Amniotic stem cell (primary cell): ENCODE measurements at regions not wholly inside any gene's neighbourhood (a gene's known extent, or its start where the extent isn't known, plus 50 kb on each side); places are given as distances from the start of the nearest gene placed in this dataset.
"Not testable (repeated sequence)": the region's sequence is repeated elsewhere in the genome, so short reads cannot be mapped to it uniquely, and the experiment has no call there.

Experiments used
- DNase-seq: peaks from one replicate; lab custom pipeline; 2025; lab: John Stamatoyannopoulos, UW

DNA sequence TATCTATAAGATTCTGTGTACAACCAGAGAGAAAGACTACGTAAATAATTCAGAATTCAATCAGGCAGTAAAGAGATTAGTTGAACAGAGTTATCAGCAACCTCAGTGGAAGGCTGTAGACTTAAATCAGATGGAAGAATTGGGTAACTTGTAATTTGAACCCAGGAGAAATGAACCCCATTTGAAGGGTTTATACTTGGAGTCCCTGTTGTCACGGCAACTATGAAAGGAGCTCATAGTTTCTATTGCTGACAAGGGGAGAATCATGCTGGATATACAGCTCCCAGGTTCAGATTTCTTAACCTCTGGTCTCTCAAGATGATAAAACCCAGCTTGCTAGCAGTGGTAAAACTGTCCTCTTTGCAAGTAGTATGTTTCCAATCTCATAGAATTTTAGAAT, 54.4 kb upstream of the BMP4 start:
- no peak for DNase-seq

GRCh38 chr14:54023027-54023426, 66.4 kb upstream of the BMP4 start:
- DNase-seq: no peak

- no peak for DNase-seq
Observed at GRCh38 chr14:54025661-54026060, 69.0 kb upstream of the BMP4 start.

DNA sequence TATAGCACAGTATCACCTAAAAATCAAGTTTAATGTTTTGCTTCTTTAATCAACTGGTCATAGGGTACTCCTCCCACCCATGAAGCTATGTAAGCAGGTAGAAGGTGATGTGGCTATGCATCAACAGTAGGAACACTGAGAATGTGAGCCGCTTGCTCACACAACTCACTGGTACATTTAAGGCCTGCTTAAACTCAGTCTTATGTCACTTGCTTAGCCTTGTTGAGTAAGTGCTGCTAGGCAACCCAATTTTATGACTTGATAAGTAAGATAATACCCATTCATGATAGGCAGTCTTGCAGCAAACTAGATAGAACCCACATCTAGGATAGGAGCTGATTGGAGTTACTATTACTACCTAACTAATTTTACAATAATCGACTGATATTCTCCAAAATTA, 70.0 kb upstream of the BMP4 start:
- no peak for DNase-seq

DNA sequence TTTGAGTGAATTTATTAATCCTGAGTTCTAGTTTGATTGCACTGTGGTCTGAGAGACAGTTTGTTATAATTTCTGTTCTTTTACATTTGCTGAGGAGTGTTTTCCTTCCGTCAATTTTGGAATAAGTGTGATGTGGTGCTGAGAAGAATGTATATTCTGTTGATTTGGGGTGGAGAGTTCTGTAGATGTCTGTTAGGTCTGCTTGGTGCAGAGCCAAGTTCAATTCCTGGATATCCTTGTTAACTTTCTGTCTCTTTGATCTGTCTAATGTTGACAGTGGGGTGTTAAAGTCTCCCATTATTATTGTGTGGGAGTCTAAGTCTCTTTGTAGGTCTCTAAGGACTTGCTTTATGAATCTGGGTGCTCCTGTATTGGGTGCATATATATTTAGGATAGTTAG, 74.4 kb upstream of the BMP4 start:
- not testable (repeated sequence) for DNase-seq

- not testable (repeated sequence) for DNase-seq
Observed at GRCh38 chr14:54033285-54033684, 76.7 kb upstream of the BMP4 start.

DNA sequence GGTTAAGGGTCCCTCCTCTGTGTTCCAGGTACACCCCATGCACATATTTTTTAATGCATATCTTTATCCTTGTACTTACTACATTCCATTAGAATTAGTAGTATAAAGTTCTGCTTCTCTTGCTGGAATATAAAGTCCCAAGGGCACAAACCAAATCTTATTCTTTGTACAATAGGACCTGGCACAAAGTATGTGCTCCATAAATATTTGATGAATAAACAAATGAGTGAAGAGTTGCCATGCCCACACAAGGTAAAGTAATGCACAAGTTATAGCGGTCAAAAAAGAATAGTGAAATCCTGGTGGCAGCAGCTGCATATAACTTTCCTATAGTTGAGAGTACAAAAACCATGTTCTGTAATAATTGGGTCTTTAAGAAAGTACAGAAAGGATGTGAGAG, 82.1 kb upstream of the BMP4 start:
- DNase-seq: no peak

GRCh38 chr14:54039311-54039710, 82.7 kb upstream of the BMP4 start:
- no peak for DNase-seq

DNA sequence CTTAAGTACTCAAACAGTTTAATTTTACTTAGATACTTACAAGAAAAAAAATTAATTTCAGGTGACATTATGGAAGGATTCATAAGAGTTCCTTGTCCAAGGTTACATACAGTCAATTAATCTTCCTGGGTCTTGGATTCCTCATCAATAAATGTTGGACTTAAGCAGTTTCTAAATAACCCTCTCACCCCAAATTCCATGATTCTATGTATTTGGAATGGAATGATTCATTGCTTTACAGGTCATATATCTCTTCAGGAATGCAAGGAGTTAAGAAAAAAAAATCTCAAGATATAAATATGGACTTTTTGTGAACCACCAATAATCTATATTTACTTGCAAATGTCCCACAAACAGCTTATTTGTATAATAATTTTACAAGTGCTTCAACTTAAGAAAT, 84.2 kb upstream of the BMP4 start:
- no peak for DNase-seq

- DNase-seq: no peak
Observed at GRCh38 chr14:54046250-54046649, 89.6 kb upstream of the BMP4 start.

- DNase-seq: no peak
Observed at GRCh38 chr14:54047645-54048308, 91.2 kb upstream of the BMP4 start.

DNA sequence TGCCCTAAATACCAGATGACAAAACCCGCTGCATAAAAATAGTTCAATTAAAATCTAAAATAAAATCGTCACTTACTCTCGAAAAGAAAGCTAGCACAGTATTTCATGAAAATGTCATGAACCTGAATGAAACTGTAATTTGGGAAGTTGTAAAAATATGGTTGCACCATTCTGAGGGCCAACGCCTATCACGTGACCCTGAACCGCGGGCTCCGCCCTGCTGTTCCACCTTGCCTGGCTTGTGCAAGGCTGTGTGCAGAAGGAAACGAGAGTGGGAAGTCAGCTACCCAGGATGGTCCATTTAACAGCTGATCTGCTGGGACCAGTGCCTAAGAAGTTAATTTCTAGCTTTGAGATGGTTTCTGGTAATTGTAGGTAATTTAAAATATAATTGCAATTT, 91.7 kb upstream of the BMP4 start:
- DNase-seq: no peak

DNA sequence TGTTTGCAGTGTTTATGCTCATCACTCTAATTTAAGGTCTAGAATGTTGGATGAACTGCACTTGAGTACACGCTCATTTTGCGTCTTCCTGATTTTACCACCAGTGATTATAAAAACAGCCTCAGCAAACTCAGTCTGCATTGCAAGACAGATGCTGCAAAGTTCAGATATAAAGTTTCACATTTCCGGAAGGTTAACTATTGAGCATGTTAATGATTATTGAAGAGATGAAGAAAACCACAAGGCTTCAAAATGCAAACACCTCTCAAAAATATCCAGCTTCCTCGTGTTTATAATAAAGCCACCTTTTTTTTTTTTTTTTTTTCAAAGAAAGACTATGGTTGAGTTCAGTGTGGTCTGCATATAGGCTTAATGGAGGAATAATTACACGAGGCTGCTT, 92.1 kb upstream of the BMP4 start:
- DNase-seq: no peak

GRCh38 chr14:54050759-54051158, 94.1 kb upstream of the BMP4 start:
- DNase-seq: no peak

- no peak for DNase-seq
Observed at GRCh38 chr14:54052696-54053385, 96.2 kb upstream of the BMP4 start.

- no peak for DNase-seq
Observed at GRCh38 chr14:54053386-54053745, 96.7 kb upstream of the BMP4 start.

DNA sequence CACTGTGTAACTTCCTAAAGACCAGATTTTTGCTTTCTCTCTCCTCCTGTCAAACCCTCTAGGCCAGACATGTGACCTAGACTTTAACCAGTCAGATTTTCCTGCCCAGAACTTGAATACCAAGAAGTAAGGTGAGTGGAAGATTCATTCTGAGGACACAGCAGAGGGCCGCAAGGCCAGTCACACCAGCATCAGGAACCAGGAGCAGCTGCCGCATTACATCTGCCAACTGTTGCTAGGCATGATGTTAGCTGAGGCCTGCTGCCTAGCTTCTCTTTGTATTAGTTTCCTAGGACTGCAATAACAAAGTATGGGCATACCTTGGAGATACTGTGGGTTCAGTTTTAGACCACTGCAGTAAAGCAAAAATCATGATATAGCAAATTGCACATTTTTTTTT, 101.9 kb upstream of the BMP4 start:
- DNase-seq: no peak

- DNase-seq: no peak
Observed at GRCh38 chr14:54083549-54084239, 127.1 kb upstream of the BMP4 start.

DNA sequence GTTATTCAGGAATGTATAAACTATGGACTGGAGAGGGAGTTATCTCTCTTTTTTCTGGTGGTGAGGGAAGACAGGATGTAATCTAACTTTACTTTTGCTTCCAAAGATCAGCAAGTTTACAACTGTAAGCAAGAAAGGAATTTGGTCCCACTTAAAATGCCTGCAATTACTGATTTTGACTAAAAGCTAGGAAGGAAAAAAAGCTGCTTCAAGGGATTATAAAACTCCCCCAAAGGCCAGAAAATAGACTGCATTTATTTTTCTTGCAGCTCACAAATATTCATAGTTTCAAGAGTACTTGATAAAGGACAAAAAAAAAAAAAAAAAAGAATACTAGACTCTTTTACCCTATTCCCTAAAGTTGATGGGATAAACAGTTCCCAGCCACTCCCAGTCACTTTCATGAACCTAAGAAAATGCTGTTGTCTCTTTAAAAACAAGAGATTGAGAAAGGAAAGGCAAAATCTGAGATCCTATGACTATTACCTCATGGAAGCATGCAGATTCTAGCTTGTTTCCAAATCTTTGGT, 128.7 kb upstream of the BMP4 start:
- DNase-seq: no peak

- DNase-seq: no peak
Observed at GRCh38 chr14:54085841-54086240, 129.2 kb upstream of the BMP4 start.

DNA sequence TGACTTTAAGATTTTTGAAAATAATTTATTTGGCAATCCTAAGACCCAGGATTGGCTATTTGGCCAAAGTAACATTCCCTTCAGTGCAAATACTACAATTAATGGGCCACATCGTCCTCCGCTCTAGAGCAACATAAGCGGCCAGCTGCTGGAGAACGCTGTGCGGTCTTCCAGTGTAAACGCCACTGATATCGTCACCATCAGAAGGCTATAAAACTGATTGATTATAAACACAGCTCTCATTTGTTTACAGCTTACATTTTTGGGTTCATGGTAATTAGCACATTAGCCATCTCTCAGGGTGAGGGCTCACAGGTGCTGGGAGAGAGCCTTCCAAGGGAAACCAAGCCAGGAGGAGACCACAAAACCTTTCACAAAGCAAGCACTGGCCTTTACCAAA, 130.1 kb upstream of the BMP4 start:
- no peak for DNase-seq

GRCh38 chr14:54087376-54087775, 130.8 kb upstream of the BMP4 start:
- no peak for DNase-seq

DNA sequence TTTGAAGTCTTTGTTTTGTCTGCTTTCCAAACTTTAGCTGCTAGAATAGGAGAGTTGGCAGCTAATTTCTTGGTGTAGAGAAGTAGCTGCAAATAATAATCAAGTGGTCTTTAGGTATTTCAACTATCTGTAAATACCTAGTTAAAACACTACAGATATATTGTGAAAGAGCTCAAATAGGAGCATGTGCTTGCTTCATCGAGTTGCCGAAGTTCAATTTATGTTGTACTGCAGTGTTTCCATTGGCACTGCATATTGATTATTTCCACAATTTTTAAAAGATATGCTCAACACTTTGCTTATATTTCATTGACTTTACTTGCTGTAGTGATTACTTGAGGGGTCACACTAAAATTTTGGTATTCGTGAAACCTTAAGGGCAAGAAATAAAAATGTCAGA, 131.6 kb upstream of the BMP4 start:
- no peak for DNase-seq
